Epidermal melanocyte (primary cell): ENCODE measurements at regions not wholly inside any gene's neighbourhood (a gene's known extent, or its start where the extent isn't known, plus 50 kb on each side); places are given as distances from the start of the nearest gene placed in this dataset.

Experiments used
- DNase-seq: peaks from one replicate; pipeline ENCODE4 v3.0.0; 2011; ENCODE audit warnings: low spot score; ENCODE audit not compliant: insufficient read length

GRCh38 chr10:42971251-42971599, 105.6 kb upstream of the RET start:
- DNase-seq, result no peak

GRCh38 chr10:42972946-42973345, 103.9 kb upstream of the RET start:
- DNase-seq, result no peak

DNA sequence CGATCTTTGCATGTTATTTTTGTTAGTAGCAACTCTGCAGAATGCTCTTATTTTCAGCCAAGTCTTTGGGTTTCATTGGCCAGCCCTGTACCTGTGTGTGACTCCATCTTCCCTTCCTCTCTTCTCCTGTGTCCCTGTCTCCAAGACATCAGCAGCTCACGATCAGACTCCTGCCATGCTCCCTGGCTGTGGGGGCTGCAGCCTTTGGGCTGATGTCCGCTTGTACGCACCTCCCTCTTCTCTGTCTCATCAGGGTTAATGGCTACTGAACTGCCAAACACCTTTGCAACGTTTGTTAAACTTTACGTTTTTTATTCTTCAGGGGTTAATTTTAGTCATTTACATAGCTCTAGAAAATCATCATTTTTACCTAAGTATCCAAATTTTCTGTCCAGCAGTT, 103.5 kb upstream of the RET start:
- no peak for DNase-seq

GRCh38 chr10:42973870-42974692, 102.8 kb upstream of the RET start:
- DNase-seq, result no peak

GRCh38 chr10:42974693-42975002, 102.2 kb upstream of the RET start:
- no peak for DNase-seq

- DNase-seq, result no peak
Observed at GRCh38 chr10:42975005-42975493, 101.8 kb upstream of the RET start.

DNA sequence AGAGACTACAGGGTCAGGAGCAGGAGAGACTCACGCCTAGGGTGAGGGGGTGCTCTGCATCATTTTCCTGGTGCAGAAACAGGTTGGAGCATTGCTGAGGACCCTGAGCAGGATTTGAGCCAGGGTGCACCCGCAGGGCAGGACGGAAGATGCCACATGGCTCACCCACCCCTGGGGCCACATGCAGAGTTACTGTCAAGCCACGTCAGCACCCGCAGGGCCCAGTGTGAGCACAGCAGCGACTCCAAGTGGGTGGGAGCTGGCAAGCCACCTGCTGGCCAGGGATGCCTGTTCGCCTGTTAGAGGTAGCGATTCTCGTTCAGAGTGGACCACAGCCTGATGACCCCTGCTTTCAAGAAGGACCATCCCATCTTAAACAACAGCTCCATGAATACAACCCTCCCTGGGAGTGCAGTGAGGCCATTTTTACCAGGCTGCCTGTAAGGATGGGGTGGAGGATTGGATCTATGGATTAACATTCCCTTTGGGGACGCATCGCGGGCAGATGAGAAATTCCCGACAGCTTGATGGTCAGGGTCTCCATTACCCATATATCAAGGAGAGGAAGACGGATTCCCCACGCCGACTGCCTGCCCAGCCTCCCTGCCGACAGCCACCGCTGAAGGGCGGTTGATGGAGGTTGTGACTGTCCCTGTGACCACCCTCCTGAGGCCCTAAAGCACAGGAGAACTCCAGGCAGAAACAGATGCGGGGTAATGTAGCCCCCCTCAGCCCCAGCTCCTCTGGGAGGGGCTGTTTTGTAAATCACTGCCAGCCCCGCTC, 101.1 kb upstream of the RET start:
- no peak for DNase-seq

DNA sequence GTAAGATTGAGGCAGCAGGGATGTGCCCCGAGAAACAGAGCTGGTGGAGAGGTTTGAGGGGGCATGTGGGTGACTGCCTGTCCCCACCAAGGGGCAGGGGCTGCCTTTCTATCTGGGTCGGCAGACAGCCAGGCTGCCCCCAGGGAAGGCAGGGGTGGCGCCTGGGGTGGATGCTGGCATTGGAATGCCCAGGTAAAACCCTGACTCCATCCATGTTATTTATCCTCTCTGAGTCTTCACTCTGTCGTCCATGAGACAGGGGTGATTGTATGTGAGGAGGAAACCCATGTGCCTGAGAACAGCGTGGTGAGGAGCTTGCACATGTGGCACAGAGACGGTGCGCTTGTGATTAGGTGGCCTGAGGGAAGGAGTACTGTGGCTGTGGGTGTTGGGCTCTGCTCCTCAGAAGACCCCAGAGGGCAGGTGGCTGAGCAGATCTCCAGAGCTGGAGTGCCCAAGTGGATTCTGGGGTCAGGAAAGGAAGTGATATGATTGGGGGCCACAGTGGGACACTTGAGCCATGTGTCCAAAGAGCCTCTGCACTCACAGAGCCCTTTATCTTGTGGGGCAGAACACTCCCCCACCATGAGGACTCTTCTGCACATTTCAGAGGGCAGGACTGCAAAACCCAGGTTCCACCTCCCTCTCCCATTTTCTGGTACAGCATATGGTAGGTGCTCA, 100.4 kb upstream of the RET start:
- no peak for DNase-seq

- DNase-seq, result no peak
Observed at GRCh38 chr10:42977032-42977416, 99.8 kb upstream of the RET start.

DNA sequence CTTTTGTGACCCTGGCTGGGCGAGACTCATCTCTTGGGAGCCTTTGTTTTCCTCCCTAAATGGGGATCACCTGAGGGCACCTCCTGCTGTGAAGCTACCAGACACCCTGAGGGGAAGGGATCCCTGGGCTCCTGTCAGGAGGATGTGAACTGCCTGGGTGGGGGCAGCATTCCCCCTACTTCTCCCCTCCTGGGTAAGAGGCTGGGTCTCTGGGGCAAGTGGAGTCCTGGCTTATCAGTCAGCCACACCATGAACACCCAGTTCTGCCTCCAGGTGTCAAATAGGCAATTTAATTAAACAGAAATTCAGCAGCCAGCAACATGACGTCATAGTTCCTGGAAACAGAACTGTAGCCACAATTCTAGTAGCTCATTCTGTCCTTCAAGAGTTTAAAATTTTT, 97.7 kb upstream of the RET start:
- no peak for DNase-seq

DNA sequence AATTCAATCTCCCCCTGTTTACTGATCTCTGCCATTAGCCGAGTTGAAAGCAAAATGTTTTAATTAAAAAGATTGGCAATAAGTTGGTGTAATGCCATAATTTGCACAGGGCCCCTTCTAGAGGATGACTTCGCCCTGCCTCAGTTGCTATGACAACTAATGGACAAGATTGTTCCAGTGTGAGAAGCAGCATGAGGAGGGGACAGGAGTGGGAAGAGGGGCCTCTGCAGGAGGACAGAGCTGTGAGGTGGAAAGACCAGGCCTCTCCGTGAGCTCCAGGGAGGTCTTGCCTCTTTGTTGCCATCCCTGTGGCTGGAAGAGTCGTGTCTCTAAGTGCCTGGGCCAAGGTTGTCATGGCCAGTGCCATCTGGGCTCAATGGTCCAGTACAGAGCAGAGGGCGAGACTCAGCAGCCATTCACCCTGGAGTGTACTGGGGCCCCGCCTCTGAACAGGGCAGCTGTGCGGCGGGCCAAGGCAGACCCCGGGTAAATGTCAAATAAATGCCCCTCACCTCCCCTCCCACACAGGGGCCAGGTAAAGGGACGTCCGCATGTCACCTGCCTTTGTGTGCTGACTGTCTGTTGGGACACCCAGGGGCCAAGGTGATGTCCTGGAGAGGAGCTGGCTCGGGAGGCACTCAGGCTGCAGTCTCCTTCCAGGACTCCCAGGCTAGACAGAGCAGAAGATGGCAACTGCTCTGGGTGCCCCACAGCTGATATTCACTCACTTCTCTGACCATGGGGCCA, 97.0 kb upstream of the RET start:
- no peak for DNase-seq

- no peak for DNase-seq
Observed at GRCh38 chr10:42980553-42981357, 96.1 kb upstream of the RET start.

DNA sequence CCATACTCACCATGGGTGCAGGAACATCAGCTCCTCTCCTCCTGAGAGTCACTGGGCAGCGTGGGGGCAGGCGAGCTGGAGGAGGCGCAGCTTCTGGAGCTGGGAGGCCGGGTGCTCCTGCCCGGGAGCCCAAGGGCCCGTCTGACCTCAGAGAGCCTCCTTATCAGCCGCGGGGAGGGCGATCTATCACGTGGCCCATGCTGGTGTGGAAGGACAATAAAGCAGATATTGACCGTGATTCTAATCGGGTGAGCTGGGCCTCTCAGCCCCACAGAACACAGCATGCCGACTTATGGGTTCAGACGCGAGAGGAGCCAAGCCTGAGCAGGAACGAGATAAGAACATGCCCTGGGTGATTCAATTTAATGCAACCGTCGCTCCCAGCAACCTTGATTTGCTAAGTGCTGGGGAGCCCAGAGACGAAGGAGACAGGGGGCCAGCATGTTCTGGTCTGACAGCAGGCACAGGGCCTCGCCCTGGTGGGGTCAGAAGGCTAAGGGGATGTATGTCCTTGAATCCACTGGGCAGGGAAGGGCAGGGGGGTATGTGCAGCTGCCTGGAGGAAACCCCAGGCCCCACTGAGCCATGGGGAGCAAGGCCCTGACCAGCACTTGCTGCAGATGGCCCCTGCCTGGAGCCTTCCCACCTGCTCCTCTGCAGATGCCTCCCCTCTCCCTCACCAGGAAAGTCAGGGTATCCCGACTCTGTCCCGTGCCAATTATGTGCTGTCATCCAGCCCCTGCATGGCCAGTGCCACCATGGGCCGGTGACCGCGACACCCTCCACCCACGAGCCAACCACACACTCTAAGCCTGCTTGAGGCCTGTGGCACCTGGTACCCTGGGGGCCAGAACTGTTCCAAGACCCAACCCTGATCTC, 95.3 kb upstream of the RET start:
- DNase-seq, result no peak

GRCh38 chr10:42982891-42983506, 93.9 kb upstream of the RET start:
- no peak for DNase-seq

GRCh38 chr10:42983591-42983990, 93.3 kb upstream of the RET start:
- DNase-seq, result no peak

DNA sequence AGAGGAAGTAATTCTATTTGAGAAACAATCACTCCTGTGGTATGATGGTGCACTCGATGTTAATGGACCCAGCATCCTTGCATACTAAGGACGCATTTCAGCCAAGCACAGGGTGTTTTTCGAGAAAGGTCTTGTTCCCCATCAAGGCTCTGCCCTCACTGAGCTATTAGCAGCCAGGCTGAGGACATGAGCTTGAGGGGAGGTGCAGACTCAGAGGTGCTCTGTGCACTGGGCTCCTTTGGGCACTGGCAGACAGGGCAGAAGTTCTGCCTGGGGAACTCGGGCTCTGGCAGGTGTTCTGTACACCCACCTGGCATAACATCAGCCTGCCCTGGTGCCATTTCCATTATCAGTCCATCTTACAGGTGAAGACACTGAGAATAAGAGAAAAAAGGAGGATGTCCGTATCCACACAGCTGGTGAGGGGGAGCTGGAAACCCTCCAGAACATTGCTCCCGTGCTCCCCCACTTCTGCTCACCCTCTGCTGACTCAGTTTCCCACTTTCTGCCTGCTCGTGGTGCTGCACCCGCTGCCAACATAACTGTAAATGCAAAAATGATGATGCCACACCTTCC, 92.7 kb upstream of the RET start:
- no peak for DNase-seq

DNA sequence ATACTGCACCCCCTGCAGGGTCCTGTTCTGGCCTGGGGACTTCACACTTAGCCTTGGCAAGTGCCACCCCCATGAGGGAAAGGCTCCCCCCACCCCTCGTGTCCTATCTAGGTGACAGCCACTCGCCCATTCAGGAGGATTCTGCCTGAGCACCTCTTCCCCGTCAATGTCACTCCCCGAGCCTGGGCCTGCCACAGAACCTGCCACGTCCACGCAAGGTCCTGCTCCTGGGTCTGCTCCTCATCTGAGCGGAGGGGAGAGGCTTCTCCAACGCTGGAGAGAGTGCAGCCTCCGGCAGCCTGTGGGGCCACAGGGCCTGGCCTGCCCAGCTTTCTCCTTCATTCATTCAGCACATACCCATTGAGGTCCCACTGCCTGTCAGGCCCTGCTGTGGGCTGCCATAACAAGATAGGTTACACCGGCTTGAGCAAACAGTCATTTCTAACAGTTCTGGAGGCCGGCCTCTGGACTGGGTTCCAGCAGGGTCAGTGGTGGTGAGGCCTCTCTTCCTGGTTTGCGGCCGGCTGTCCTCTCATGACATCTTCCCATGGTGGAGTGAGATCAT, 92.0 kb upstream of the RET start:
- DNase-seq, result no peak

DNA sequence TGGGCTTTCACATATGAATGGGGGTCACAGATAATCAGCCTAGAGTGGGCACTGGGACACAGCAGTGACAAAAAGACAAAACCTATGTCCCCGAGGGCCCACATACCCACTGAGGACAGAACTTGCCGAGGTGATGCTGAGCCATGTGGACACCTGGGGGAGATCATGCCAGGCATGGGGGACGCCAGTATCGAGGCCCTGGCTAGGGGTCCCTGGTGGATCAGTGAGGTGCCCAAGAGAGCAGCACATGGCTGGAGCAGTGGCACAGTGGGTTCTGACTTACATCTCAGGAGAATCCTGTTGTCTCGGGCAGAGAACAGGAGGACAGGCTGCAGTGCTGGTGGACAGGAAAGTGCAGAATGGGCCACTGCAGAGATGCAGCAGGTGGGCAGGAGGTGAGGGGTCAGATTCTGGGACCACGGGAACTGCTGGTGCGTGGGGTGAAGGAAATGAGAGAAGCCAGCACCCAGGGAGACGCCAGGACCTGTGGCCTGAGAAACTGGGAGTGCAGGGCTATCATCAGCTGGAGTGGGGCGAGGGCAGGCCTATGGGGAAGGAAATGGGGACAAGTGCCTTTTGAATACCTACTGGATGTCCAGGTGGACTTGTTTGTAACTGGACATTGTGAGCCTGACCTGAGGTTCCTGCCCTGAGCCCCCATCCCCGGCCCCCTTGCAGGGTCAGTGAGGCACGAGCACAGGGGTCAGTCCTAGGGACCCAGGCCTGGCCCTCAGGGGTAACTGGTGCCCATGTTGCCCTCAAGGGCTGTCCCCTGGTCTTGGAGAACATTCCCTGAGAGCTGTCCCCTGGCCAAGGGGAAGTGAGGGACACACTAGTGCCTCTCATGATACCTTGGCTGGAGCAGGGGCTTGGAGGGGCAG, 91.2 kb upstream of the RET start:
- DNase-seq, result no peak
